ENCODE measurements at regions not wholly inside any gene's neighbourhood (a gene's known extent, or its start where the extent isn't known, plus 50 kb on each side); places are given as distances from the start of the nearest gene placed in this dataset.

GRCh38 chr12:97380440-97380839 lies 82.2 kb upstream of the RMST start:
- TF ChIP-seq CTCF (optimal IDR thresholded peaks at IDR 0.05 in 1 of 3, IDR thresholded peaks at IDR 0.05 in 1 of 3, conservative IDR thresholded peaks at IDR 0.05 in 1 of 3; ENCODE audit: extremely low read depth in 1 of 3, insufficient read depth in 2 of 3, low read length in 3 of 3): no peak
- TF ChIP-seq EZH2 (IDR thresholded peaks at IDR 0.05; ENCODE audit: low read length): no peak
